Skeletal muscle tissue (tissue), 3 donors: ENCODE measurements at regions not wholly inside any gene's neighbourhood (a gene's known extent, or its start where the extent isn't known, plus 50 kb on each side); places are given as distances from the start of the nearest gene placed in this dataset.

Experiments used
- H3K27ac ChIP-seq: one replicate; pipeline ENCODE4 v1.7.0; 2013; ENCODE audit warnings: mild to moderate bottlenecking, low read depth, low read length, inconsistent platforms
- H3K27me3 ChIP-seq, 3 donors: one replicate each; pipeline ENCODE4 v1.7.0; 2013; ENCODE audit warnings: low read length in 3 of 3; ENCODE audit not compliant: control insufficient read depth in 3 of 3, insufficient read depth in 3 of 3
- H3K36me3 ChIP-seq, 3 donors: one replicate each; pipeline ENCODE4 v1.7.0; 2013; ENCODE audit warnings: low read length in 3 of 3; ENCODE audit not compliant: control insufficient read depth in 3 of 3, insufficient read depth in 3 of 3
- H3K4me1 ChIP-seq, 3 donors: one replicate each; pipeline ENCODE4 v1.7.0; 2013; ENCODE audit warnings: low read length in 3 of 3, mild to moderate bottlenecking in 3 of 3; ENCODE audit not compliant: control insufficient read depth in 3 of 3, insufficient read depth in 3 of 3
- H3K4me3 ChIP-seq, 3 donors: one replicate each; pipeline ENCODE4 v1.7.0; 2013; ENCODE audit warnings: low read length in 3 of 3
- H3K9ac ChIP-seq, 3 donors: one replicate each; pipeline ENCODE4 v1.7.0; 2013; ENCODE audit warnings: low read length in 3 of 3, mild to moderate bottlenecking in 3 of 3, moderate library complexity in 2 of 3, low read depth in 1 of 3
- H3K9me3 ChIP-seq, 3 donors: one replicate each; pipeline ENCODE4 v1.7.0; 2013; ENCODE audit warnings: low read length in 3 of 3; ENCODE audit not compliant: control insufficient read depth in 3 of 3
- donor health status: Osteomylitis.

DNA sequence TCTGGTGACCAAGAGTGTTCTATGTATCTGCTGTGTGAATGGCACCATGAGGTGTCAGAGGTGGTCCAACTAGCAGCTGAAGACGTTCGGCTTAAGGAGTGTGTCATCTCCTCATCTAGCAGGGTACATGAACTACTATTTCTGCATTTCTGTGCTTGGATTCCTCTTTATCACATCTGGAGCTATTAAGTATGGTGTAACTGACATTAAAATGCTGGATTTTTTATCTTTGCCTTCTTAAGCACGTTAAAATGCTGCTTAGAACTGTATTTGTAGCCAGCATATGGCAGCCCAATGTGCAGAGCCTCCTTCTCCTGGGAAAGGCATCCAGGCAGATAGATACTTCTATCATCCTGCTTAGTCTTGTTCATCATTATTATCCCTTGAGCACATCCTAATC is 409.3 kb upstream of the MMADHC start:
- Histone ChIP-seq H3K9ac (no peak overlapping the region), H3K27ac (no peak overlapping the region), H3K27me3 (no peaks in the 10 kb centered on the region), H3K36me3 (no peaks in the 10 kb centered on the region), H3K9me3 (no peaks in the 10 kb centered on the region), H3K4me1 (peaks cover 0 to 3% (median 0%) of the 10 kb centered on the region in 3 donors), H3K4me3 (no peak overlapping the region)

GRCh38 chr2:149994057-149994728 is 406.6 kb upstream of the MMADHC start:
- Histone ChIP-seq H3K27me3 (no peaks in the 10 kb centered on the region), H3K4me3 (no peak overlapping the region), H3K27ac (no peak overlapping the region), H3K4me1 (peaks cover 0 to 3% (median 0%) of the 10 kb centered on the region in 3 donors), H3K9me3 (no peaks in the 10 kb centered on the region), H3K9ac (no peak overlapping the region), H3K36me3 (no peaks in the 10 kb centered on the region)

DNA sequence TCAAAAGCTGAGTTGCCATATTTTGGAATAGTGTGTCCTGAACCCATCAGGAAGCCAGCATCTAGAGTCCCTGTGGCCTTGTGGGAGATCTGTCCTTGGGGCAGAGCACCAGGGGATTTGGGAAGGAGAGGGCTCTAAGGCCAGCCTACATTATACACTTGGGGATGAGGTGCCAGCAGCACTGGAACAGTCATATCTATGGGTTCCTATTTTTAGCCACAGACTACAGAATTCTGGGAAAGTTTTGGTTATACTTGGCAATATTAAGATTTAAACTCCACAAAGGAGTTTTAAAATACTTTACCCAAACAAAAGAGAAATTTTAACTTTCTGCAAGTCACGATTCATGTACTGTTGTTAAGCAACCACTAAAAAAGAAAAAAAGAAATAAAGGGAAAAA is 405.7 kb upstream of the MMADHC start:
- no peak overlapping the region for H3K9ac ChIP-seq
- H3K4me1 ChIP-seq = peaks cover 0 to 3% (median 0%) of the 10 kb centered on the region in 3 donors
- no peaks in the 10 kb centered on the region for H3K9me3 ChIP-seq
- H3K4me3 ChIP-seq = no peak overlapping the region
- no peaks in the 10 kb centered on the region for H3K27me3 ChIP-seq
- H3K27ac ChIP-seq = no peak overlapping the region
- H3K36me3 ChIP-seq = no peaks in the 10 kb centered on the region

GRCh38 chr2:149991576-149991975 is 404.0 kb upstream of the MMADHC start:
- Histone ChIP-seq H3K27me3 (no peaks in the 10 kb centered on the region), H3K27ac (no peak overlapping the region), H3K4me3 (no peak overlapping the region), H3K4me1 (peaks cover 0 to 3% (median 0%) of the 10 kb centered on the region in 3 donors), H3K36me3 (no peaks in the 10 kb centered on the region), H3K9me3 (no peaks in the 10 kb centered on the region), H3K9ac (no peak overlapping the region)

DNA sequence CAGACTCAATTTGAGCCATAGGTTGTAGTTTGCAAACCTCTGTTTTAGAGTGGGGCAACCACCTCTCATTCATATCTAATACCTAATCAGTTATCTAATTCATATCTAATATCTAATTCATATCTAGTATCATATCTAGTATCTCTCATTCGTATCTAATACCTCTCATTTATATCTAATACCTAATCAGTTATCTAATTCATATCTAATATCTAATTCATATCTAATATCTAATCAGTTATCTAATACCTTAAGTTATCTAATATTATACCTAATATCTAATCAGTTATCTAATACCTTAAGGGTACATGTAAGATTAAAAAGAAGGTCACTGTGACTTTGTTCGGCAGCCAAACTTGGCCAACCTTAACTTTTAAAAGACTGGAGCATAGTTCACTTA is 403.4 kb upstream of the MMADHC start:
- Histone ChIP-seq H3K9ac (no peak overlapping the region), H3K36me3 (no peaks in the 10 kb centered on the region), H3K27ac (no peak overlapping the region), H3K4me1 (peaks cover 0 to 3% (median 0%) of the 10 kb centered on the region in 3 donors), H3K4me3 (no peak overlapping the region), H3K27me3 (no peaks in the 10 kb centered on the region), H3K9me3 (no peaks in the 10 kb centered on the region)

DNA sequence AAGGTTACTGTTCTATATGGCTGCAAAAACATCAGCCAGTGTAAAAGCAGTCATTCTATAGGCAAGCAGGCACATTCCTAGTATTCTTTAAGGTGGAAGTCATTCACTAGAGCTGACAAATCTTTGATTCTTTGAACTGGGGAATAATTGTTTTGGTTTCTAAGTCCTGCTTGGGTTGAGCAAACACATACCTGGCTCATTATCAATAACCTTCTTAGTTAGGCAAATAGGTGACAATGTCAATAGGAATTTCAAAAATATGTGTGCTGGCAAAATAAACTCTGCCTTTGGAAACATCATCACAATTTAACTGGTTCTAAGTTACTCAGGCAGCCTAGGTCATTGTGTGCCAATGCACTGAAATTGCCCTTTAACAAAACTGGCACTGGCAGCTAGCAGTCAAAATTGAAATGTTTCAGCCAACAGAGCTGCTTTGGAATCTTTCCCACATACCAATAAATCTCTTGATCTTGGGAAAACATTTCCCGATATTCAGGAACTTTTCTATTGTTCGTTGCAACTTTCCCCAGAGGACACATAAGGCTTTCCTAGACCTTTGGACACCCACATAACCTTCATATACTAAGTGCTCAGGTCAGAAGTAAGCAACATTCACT is 402.0 kb upstream of the MMADHC start:
- Histone ChIP-seq H3K36me3 (no peaks in the 10 kb centered on the region), H3K9me3 (no peaks in the 10 kb centered on the region), H3K4me3 (no peak overlapping the region), H3K9ac (no peak overlapping the region), H3K4me1 (peaks cover 0 to 3% (median 0%) of the 10 kb centered on the region in 3 donors), H3K27me3 (no peaks in the 10 kb centered on the region), H3K27ac (no peak overlapping the region)

- no peaks in the 10 kb centered on the region for H3K27me3 ChIP-seq
Observed at GRCh38 chr2:149988361-149988760, 400.8 kb upstream of the MMADHC start.

GRCh38 chr2:149986861-149987260 is 399.3 kb upstream of the MMADHC start:
- no peaks in the 10 kb centered on the region for H3K27me3 ChIP-seq
- no peaks in the 10 kb centered on the region for H3K4me1 ChIP-seq
- H3K36me3 ChIP-seq = no peaks in the 10 kb centered on the region

More at GRCh38 chr2:149988361-149988760, 400.8 kb upstream of the MMADHC start:
- peaks cover 0 to 3% (median 0%) of the 10 kb centered on the region in 3 donors for H3K4me1 ChIP-seq
- no peak overlapping the region for H3K27ac ChIP-seq
- no peaks in the 10 kb centered on the region for H3K36me3 ChIP-seq
- no peak overlapping the region for H3K9ac ChIP-seq
- no peak overlapping the region for H3K4me3 ChIP-seq
- no peaks in the 10 kb centered on the region for H3K9me3 ChIP-seq

GRCh38 chr2:149984311-149984710 is 396.7 kb upstream of the MMADHC start:
- Histone ChIP-seq H3K9ac (no peak overlapping the region), H3K4me3 (no peak overlapping the region), H3K9me3 (no peaks in the 10 kb centered on the region), H3K27ac (no peak overlapping the region), H3K36me3 (no peaks in the 10 kb centered on the region), H3K27me3 (no peaks in the 10 kb centered on the region), H3K4me1 (no peaks in the 10 kb centered on the region)

More at GRCh38 chr2:149986861-149987260, 399.3 kb upstream of the MMADHC start:
- H3K9ac ChIP-seq = no peak overlapping the region
- H3K9me3 ChIP-seq = no peaks in the 10 kb centered on the region
- H3K27ac ChIP-seq = no peak overlapping the region
- no peak overlapping the region for H3K4me3 ChIP-seq

- Histone ChIP-seq H3K27ac (no peak overlapping the region), H3K27me3 (no peaks in the 10 kb centered on the region), H3K36me3 (no peaks in the 10 kb centered on the region)
Observed at GRCh38 chr2:149972066-149972465, 384.5 kb upstream of the MMADHC start.

More at GRCh38 chr2:149972066-149972465, 384.5 kb upstream of the MMADHC start:
- H3K4me1 ChIP-seq = no peaks in the 10 kb centered on the region
- H3K9ac ChIP-seq = no peak overlapping the region
- no peak overlapping the region for H3K4me3 ChIP-seq
- no peaks in the 10 kb centered on the region for H3K9me3 ChIP-seq
